ENCODE measurements at regions not wholly inside any gene's neighbourhood (a gene's known extent, or its start where the extent isn't known, plus 50 kb on each side); places are given as distances from the start of the nearest gene placed in this dataset.

DNA sequence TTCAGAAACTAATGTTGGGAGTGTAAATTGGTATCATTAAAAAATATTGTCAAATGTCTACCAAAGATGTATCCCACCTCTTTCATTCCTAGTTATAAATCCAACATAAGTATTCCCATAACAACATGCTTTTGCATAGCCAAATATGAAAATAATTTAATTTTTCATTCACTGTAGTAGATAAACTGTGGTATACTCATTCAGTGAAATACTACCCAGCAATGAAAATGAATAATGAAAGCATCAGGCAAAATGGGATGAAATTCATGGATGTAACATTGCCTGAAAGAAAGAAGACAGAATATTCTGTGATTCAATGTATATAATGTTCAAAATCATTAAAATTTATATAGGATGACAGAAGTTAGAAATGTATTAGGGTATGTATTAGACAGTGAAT is 629.0 kb upstream of the MBL2 start:
- Histone ChIP-seq H3K4me2 (ENCODE audit: insufficient read depth, low read length) (no peak overlapping the region), H3K79me2 (ENCODE audit: insufficient read depth, low read length) (no peaks in the 10 kb centered on the region), H3K36me3 (ENCODE audit: insufficient read depth, low read length) (no peaks in the 10 kb centered on the region), H3K4me1 (ENCODE audit: insufficient read depth, low read length) (no peaks in the 10 kb centered on the region), H2AFZ (ENCODE audit: low read depth, low read length) (no peak overlapping the region), H3K9ac (ENCODE audit: low read depth, low read length) (no peak overlapping the region), H3K27ac (ENCODE audit: low read length) (no peak overlapping the region), H3K27me3 (ENCODE audit: insufficient read depth, low read length, poor library complexity) (no peaks in the 10 kb centered on the region), H3K4me3 (ENCODE audit: low read depth in 1 of 2, low read length in 2 of 2) (no peak overlapping the region), H4K20me1 (ENCODE audit: insufficient read depth, low read length) (no peaks in the 10 kb centered on the region), H3K9me3 (ENCODE audit: insufficient read depth, low read length, severe bottlenecking) (no peaks in the 10 kb centered on the region)
- DNase-seq (no peak), ATAC-seq (ENCODE audit: insufficient read depth, low read depth) (no peak)
- TF ChIP-seq CTCF (IDR thresholded peaks at IDR 0.05; ENCODE audit: borderline replicate concordance, extremely low read depth, low read length, poor library complexity, severe bottlenecking) (no peak), EZH2 (IDR thresholded peaks at IDR 0.05; ENCODE audit: borderline replicate concordance, low read depth, low read length, severe bottlenecking) (no peak)

- ATAC-seq (ENCODE audit: insufficient read depth, low read depth): no peak
Measured at GRCh38 chr10:53396876-53397275, 624.3 kb upstream of the MBL2 start.

GRCh38 chr10:53395449-53395848 is 622.9 kb upstream of the MBL2 start:
- Histone ChIP-seq H3K9ac (ENCODE audit: low read depth, low read length) (no peak overlapping the region), H3K4me3 (ENCODE audit: low read depth in 1 of 2, low read length in 2 of 2) (no peak overlapping the region), H3K4me1 (ENCODE audit: insufficient read depth, low read length) (no peaks in the 10 kb centered on the region), H3K4me2 (ENCODE audit: insufficient read depth, low read length) (no peak overlapping the region), H2AFZ (ENCODE audit: low read depth, low read length) (no peak overlapping the region), H4K20me1 (ENCODE audit: insufficient read depth, low read length) (no peaks in the 10 kb centered on the region), H3K36me3 (ENCODE audit: insufficient read depth, low read length) (no peaks in the 10 kb centered on the region), H3K9me3 (ENCODE audit: insufficient read depth, low read length, severe bottlenecking) (peaks cover 9% of the 10 kb centered on the region), H3K27me3 (ENCODE audit: insufficient read depth, low read length, poor library complexity) (no peaks in the 10 kb centered on the region), H3K27ac (ENCODE audit: low read length) (no peak overlapping the region), H3K79me2 (ENCODE audit: insufficient read depth, low read length) (no peaks in the 10 kb centered on the region)
- no peak for TF ChIP-seq CTCF (IDR thresholded peaks at IDR 0.05; ENCODE audit: borderline replicate concordance, extremely low read depth, low read length, poor library complexity, severe bottlenecking)
- TF ChIP-seq EZH2 (IDR thresholded peaks at IDR 0.05; ENCODE audit: borderline replicate concordance, low read depth, low read length, severe bottlenecking): no peak
- ATAC-seq (ENCODE audit: insufficient read depth, low read depth): no peak
- no peak for DNase-seq

More at GRCh38 chr10:53396876-53397275, 624.3 kb upstream of the MBL2 start:
- Histone ChIP-seq H4K20me1 (ENCODE audit: insufficient read depth, low read length) (no peaks in the 10 kb centered on the region), H3K4me1 (ENCODE audit: insufficient read depth, low read length) (no peaks in the 10 kb centered on the region), H3K36me3 (ENCODE audit: insufficient read depth, low read length) (no peaks in the 10 kb centered on the region), H3K79me2 (ENCODE audit: insufficient read depth, low read length) (no peaks in the 10 kb centered on the region), H3K27me3 (ENCODE audit: insufficient read depth, low read length, poor library complexity) (no peaks in the 10 kb centered on the region), H3K4me2 (ENCODE audit: insufficient read depth, low read length) (no peak overlapping the region), H2AFZ (ENCODE audit: low read depth, low read length) (no peak overlapping the region), H3K9ac (ENCODE audit: low read depth, low read length) (no peak overlapping the region), H3K27ac (ENCODE audit: low read length) (no peak overlapping the region), H3K9me3 (ENCODE audit: insufficient read depth, low read length, severe bottlenecking) (peaks cover 9% of the 10 kb centered on the region), H3K4me3 (ENCODE audit: low read depth in 1 of 2, low read length in 2 of 2) (no peak overlapping the region)
- no peak for TF ChIP-seq CTCF (IDR thresholded peaks at IDR 0.05; ENCODE audit: borderline replicate concordance, extremely low read depth, low read length, poor library complexity, severe bottlenecking)
- no peak for DNase-seq

DNA sequence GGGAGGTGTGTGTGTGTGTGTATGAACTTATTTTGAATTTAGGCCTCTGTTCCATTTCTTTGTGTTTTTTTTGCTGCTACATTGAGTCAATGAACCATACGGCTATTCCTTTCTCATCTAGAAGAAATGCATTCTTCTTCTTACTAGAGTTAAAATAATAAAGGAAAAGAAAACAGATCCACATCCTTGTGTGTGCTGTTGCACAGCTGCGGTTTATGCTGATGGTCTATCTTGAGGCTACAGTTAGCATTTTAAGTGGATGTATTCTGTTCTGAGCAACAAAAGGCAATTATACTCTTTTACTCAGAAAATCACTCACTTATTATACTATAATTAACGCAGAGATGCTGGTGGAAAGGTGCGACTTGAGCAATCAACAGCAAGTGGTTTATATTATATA is 615.0 kb upstream of the MBL2 start:
- ATAC-seq (ENCODE audit: insufficient read depth, low read depth) (no peak), DNase-seq (no peak)
- Histone ChIP-seq H3K27ac (ENCODE audit: low read length) (no peak overlapping the region), H3K4me3 (ENCODE audit: low read depth in 1 of 2, low read length in 2 of 2) (no peak overlapping the region), H3K9me3 (ENCODE audit: insufficient read depth, low read length, severe bottlenecking) (no peaks in the 10 kb centered on the region), H3K36me3 (ENCODE audit: insufficient read depth, low read length) (no peaks in the 10 kb centered on the region), H3K9ac (ENCODE audit: low read depth, low read length) (no peak overlapping the region), H2AFZ (ENCODE audit: low read depth, low read length) (no peak overlapping the region), H4K20me1 (ENCODE audit: insufficient read depth, low read length) (no peaks in the 10 kb centered on the region), H3K4me1 (ENCODE audit: insufficient read depth, low read length) (no peaks in the 10 kb centered on the region), H3K79me2 (ENCODE audit: insufficient read depth, low read length) (no peaks in the 10 kb centered on the region), H3K27me3 (ENCODE audit: insufficient read depth, low read length, poor library complexity) (no peaks in the 10 kb centered on the region), H3K4me2 (ENCODE audit: insufficient read depth, low read length) (no peak overlapping the region)
- TF ChIP-seq CTCF (IDR thresholded peaks at IDR 0.05; ENCODE audit: borderline replicate concordance, extremely low read depth, low read length, poor library complexity, severe bottlenecking): no peak
- TF ChIP-seq EZH2 (IDR thresholded peaks at IDR 0.05; ENCODE audit: borderline replicate concordance, low read depth, low read length, severe bottlenecking): no peak
